Fibroblast of villous mesenchyme (primary cell): ENCODE measurements at regions not wholly inside any gene's neighbourhood (a gene's known extent, or its start where the extent isn't known, plus 50 kb on each side); places are given as distances from the start of the nearest gene placed in this dataset.

ENCODE experiments used
- DNase-seq: peaks from one replicate; pipeline ENCODE4 v3.0.0-alpha.2; 2010; ENCODE audit warnings: low read depth
- H3K4me3 ChIP-seq: 2 replicates; pipeline ENCODE4 v1.5.1; 2011; ENCODE audit warnings: low read depth, mild to moderate bottlenecking, low read length
- CTCF ChIP-seq: IDR thresholded peaks from 2 replicates; pipeline ENCODE4 v1.5.1; 2012; ENCODE audit warnings: low read depth, mild to moderate bottlenecking, low read length; ENCODE audit not compliant: insufficient read depth

DNA sequence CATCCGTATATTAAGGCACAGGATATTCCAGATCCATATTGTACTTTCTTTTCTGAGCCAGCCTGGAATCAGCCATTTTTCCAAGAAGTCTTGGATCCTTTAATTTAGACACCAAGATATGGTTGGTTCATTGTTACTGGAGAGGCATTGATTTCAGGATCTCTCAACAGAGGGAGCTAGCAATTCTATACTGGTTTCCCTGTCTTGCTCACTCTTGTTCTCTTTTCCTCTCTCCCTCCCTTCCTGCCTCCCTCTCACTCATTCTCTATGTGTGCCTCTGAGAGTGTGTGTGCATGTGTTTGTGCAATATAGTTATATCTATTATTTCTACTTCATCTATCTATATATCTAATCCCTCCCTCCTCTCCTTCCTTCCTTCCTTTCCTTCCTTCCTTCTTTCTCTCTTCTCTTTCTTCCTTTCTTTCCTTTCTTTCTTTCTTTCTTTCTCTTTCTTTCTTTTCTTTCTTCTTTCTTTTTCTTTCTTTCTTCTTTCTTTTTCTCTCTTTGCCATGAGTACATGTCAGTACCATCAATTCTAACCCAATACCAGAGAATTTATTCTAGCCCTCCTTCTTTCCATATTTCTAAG is 299.1 kb downstream of the EPHA7 start:
- no peak for DNase-seq
- H3K4me3 ChIP-seq, result no peak overlapping the region
- TF ChIP-seq CTCF, result no peak

GRCh38 chr6:93105907-93106306 is 313.5 kb downstream of the EPHA7 start:
- no peak overlapping the region for H3K4me3 ChIP-seq
- TF ChIP-seq CTCF, result no peak
- no peak for DNase-seq

DNA sequence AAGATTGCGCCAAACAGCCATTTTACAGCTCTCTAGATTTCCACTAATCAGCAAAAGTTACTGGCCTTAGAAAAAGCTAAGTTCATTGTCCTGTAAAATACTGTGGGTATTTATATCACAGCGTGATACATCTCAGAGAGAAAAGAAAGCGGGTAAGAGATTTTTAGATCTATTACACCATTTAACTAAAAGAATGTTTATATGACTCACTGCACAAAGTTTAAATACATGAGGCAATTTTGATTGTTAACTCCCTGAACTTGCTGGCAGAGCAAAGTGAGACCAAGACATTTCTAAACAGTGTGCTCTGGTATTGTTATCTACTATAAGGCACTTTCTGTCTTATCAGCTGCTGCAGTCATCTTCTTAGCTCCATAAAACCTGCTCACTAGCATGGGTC is 314.3 kb downstream of the EPHA7 start:
- H3K4me3 ChIP-seq, result no peak overlapping the region
- DNase-seq, result peak; percentile 87
- TF ChIP-seq CTCF, result no peak

- no peak overlapping the region for H3K4me3 ChIP-seq
- TF ChIP-seq CTCF, result no peak
- DNase-seq, result peak; percentile 41
Observed at GRCh38 chr6:93104195-93104817, 315.1 kb downstream of the EPHA7 start.

DNA sequence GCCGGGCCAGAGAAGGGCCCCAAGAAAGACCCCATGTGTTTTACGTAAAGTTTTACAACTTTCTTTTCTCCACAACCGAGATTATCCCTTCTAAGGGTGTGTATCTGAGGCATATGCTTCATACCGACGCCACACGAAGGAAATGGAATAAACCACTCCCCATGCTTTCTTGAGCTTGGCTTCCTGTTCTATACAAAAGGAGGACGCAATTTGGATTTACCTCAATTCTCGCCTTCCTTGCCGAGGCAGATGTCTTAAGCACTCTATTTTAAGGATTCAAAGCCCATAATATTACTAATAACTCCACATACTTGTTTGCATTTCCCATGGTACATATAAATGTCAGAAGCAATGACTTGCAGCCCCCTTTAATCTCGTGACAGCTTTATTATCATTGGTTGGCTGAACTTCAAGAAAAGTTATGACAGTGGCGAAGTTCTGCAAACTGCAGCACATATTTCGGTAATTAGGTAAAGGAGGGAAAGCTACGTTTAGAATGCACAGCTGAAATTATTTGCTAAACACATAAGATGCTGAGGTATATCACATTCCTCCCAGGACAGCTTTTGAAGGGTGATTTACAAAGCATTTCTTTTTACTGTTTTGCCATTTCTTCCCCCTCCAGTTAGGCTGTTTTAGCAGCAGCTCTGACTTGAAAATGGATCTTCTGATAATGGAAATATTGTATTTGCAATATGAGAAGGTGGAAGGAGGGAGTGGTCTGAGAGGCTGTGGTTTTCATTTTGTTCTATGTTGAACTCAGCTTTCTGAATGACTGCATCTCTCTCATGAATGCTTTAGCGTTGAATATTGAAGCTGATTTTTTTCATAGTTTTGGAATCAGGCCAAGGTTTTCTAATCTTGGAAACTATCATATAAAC is 330.5 kb downstream of the EPHA7 start:
- H3K4me3 ChIP-seq, result no peak overlapping the region

DNA sequence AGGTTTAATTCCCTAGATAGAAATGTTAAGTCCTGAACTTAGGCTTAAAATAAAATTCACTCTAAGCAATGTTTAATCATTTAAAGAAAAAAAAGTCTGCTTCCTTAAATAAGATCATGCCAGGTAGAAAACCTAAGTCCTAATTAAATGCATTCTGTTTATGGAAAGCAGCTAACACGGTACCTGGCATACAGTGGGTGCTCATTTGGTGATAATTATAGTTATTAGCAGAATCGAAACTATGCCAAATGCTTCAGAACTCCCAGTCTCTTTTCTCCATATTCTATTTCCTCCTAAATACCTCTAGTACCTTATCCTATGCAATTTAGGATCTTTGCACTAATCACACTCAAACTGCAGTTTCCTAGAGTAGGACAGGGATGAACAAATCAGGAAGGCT is 331.8 kb downstream of the EPHA7 start:
- no peak for TF ChIP-seq CTCF
- DNase-seq, result no peak
- no peak overlapping the region for H3K4me3 ChIP-seq

More for the DNA sequence above, 330.5 kb downstream of the EPHA7 start:
- no peak for TF ChIP-seq CTCF
- DNase-seq, result peak; percentile 69
